GM12878 (cell line): ENCODE measurements at regions not wholly inside any gene's neighbourhood (a gene's known extent, or its start where the extent isn't known, plus 50 kb on each side); places are given as distances from the start of the nearest gene placed in this dataset.

Experiments used
- ATAC-seq: fragments of 200-7000 bp; cut with Tn5 transposase; 3 replicates; pipeline ENCODE4 v1.9.1; 2020; ENCODE audit warnings: mild to moderate bottlenecking, moderate library complexity
- BruUV-seq: library from RNA; stranded (reverse); fragments of 400-500 nt; replicated peaks from 2 replicates; lab custom pipeline; 2021; lab: Mats Ljungman, UMichigan
- CTCF ChIA-PET: fragments of 300-600 bp; sonication (Branson Sonifier 250); formaldehyde crosslinking; extraction: SDS; loops from one replicate; lab custom pipeline; 2021; ENCODE audit warnings: inconsistent platforms; lab: Yijun Ruan, JAX
- POLR2A ChIA-PET: fragments of 350-600 bp; formaldehyde crosslinking; extraction: SDS; loops from one replicate; lab custom pipeline; 2021; ENCODE audit warnings: inconsistent platforms; lab: Charles Lee
- RAD21 ChIA-PET: fragments of 300-600 bp; sonication (Branson Sonifier 250); formaldehyde crosslinking; loops from one replicate; lab custom pipeline; 2023; ENCODE audit warnings: antibody characterized with exemption; ENCODE audit not compliant: unreplicated experiment; lab: Charles Lee
- SMC1A ChIA-PET: fragments of 300-600 bp; sonication (Branson Sonifier 250); formaldehyde crosslinking; loops from one replicate; lab custom pipeline; 2023; ENCODE audit not compliant: unreplicated experiment, uncharacterized antibody; lab: Charles Lee
- DNase-seq: peaks from one replicate; pipeline ENCODE4 v3.0.0-alpha.2; 2011; ENCODE audit warnings: low read depth, low spot score
- FAIRE-seq: peaks from 3 replicates; lab custom pipeline; 2011; peaks lifted over from hg19 to GRCh38; lab: Jason Lieb, UNC
- H2AFZ ChIP-seq: 2 replicates; pipeline ENCODE4 v1.6.0; 2011; ENCODE audit warnings: low read depth, low read length, control low read depth; ENCODE audit not compliant: control insufficient read depth
- H3K27ac ChIP-seq: 2 replicates; pipeline ENCODE4 v1.5.1; 2011; ENCODE audit warnings: control low read depth; ENCODE audit not compliant: control insufficient read depth, insufficient read depth
- H3K27me3 ChIP-seq, 2 experiments: replicated peaks in 1 of 2; 2 replicates each; pipeline versions ENCODE4 v1.6.0 to v1.6.1; 2011; ENCODE audit warnings: low read length in 1 of 2; ENCODE audit not compliant: control insufficient read depth in 2 of 2, insufficient read depth in 2 of 2
- H3K36me3 ChIP-seq, 2 experiments: 2 replicates each; pipeline ENCODE4 v1.5.1; 2011; ENCODE audit warnings: low read length in 1 of 2; ENCODE audit not compliant: control insufficient read depth in 2 of 2, insufficient read depth in 2 of 2
- H3K4me1 ChIP-seq: 2 replicates; pipeline ENCODE4 v1.6.1; 2011; ENCODE audit warnings: mild to moderate bottlenecking, low read length, moderate library complexity, mixed read lengths; ENCODE audit not compliant: control insufficient read depth, insufficient read depth
- H3K4me2 ChIP-seq: 2 replicates; pipeline ENCODE4 v1.6.0; 2011; ENCODE audit warnings: control low read depth; ENCODE audit not compliant: control insufficient read depth, insufficient read depth
- H3K4me3 ChIP-seq: fragments of 200-600 bp; sonication (generic); 2 replicates; pipeline ENCODE4 v1.5.1; 2016
- H3K79me2 ChIP-seq: 2 replicates; pipeline ENCODE4 v1.6.0; 2011; ENCODE audit warnings: low read length; ENCODE audit not compliant: control insufficient read depth, insufficient read depth
- H3K9ac ChIP-seq: 2 replicates; pipeline ENCODE4 v1.8.0; 2011; ENCODE audit warnings: low read length, control low read depth, mixed read lengths; ENCODE audit not compliant: control insufficient read depth, insufficient read depth
- H3K9me3 ChIP-seq: replicated peaks from 3 replicates; pipeline ENCODE4 v1.5.1; 2011; ENCODE audit warnings: mild to moderate bottlenecking, low read length; ENCODE audit not compliant: control insufficient read depth, insufficient read depth
- H4K20me1 ChIP-seq: 2 replicates; pipeline ENCODE4 v1.6.0; 2011; ENCODE audit not compliant: control insufficient read depth, insufficient read depth
- BCL11A ChIP-seq: IDR thresholded peaks from 2 replicates; pipeline ENCODE4 v1.6.1; 2011; ENCODE audit warnings: low read depth, low read length
- FOXK2 ChIP-seq: fragments of 450-650 bp; IDR thresholded peaks from 2 replicates; pipeline ENCODE4 v1.6.1; 2017; ENCODE audit warnings: mild to moderate bottlenecking, moderate library complexity
- IRF4 ChIP-seq: IDR thresholded peaks from 2 replicates; pipeline ENCODE4 v1.6.1; 2011; ENCODE audit warnings: low read depth, low read length
- KAT2A ChIP-seq: conservative IDR thresholded peaks from 2 replicates; pipeline ENCODE4 v1.6.1; 2011; ENCODE audit warnings: low read depth, low read length; ENCODE audit not compliant: control insufficient read depth
- KLF5 ChIP-seq: fragments of 450-650 bp; IDR thresholded peaks from 2 replicates; pipeline ENCODE4 v1.6.1; 2014; ENCODE audit warnings: mild to moderate bottlenecking; ENCODE audit not compliant: partially characterized antibody
- POU2F2 ChIP-seq: IDR thresholded peaks from 3 replicates; pipeline ENCODE4 v1.6.1; 2011; ENCODE audit warnings: low read depth, mild to moderate bottlenecking, low read length, borderline replicate concordance
- RAD51 ChIP-seq: fragments of 450-650 bp; IDR thresholded peaks from 2 replicates; pipeline ENCODE4 v1.6.1; 2016; ENCODE audit warnings: moderate library complexity, mild to moderate bottlenecking, inconsistent platforms
- SMARCA5 ChIP-seq: fragments of 450-650 bp; IDR thresholded peaks from 2 replicates; pipeline ENCODE4 v1.6.1; 2017; ENCODE audit warnings: mild to moderate bottlenecking
- TCF12 ChIP-seq: IDR thresholded peaks from 2 replicates; pipeline ENCODE4 v1.6.1; 2011; ENCODE audit warnings: low read depth, mild to moderate bottlenecking, low read length
- ZSCAN29 ChIP-seq: fragments of 450-650 bp; IDR thresholded peaks from 2 replicates; pipeline ENCODE4 v1.6.1; 2017; ENCODE audit warnings: mild to moderate bottlenecking, moderate library complexity
- ZZZ3 ChIP-seq: IDR thresholded peaks from 2 replicates; pipeline ENCODE4 v1.6.1; 2011; ENCODE audit warnings: low read depth; ENCODE audit not compliant: control insufficient read depth, insufficient read length
- WGBS: methylation state at CpG from one replicate; pipeline ENCODE4 v1.1.6; 2016; ENCODE audit warnings: low lambda C conversion rate; ENCODE audit not compliant: insufficient replicate concordance, insufficient coverage; ENCODE audit errors: missing lambda C conversion rate; 5-methylcytosine and 5-hydroxymethylcytosine counted together
- in situ Hi-C: fragments of 300-500 bp; cut with MboI; formaldehyde crosslinking; loops from 9 replicates; pipeline ENCODE4 v1.14.3; 2018; ENCODE audit warnings: mixed read lengths
- intact Hi-C: fragments of 100-400 bp; cut with micrococcal nuclease; formaldehyde crosslinking; loops from one replicate; pipeline ENCODE4 v1.14.2; 2022; ENCODE audit not compliant: unreplicated experiment
- TF ChIP-seq, protein P1 (sequence below): IDR thresholded peaks from 2 replicates; pipeline ENCODE4 v1.6.1; 2011; ENCODE audit warnings: mild to moderate bottlenecking, low read depth, low read length, moderate library complexity; ENCODE audit not compliant: insufficient replicate concordance
- TF ChIP-seq, protein P2 (sequence below): fragments of 450-650 bp; IDR thresholded peaks from 2 replicates; pipeline ENCODE4 v1.6.1; 2017; ENCODE audit warnings: mild to moderate bottlenecking, moderate library complexity
- TF ChIP-seq, protein P3 (sequence below): IDR thresholded peaks from 2 replicates; pipeline ENCODE4 v1.6.1; 2011; ENCODE audit warnings: low read depth, mild to moderate bottlenecking, low read length, moderate library complexity, borderline replicate concordance; ENCODE audit errors: extremely low read depth
- TF ChIP-seq, protein P4 (sequence below): fragments of 450-650 bp; IDR thresholded peaks from 2 replicates; pipeline ENCODE4 v1.6.1; 2016; ENCODE audit warnings: mild to moderate bottlenecking, moderate library complexity, borderline replicate concordance

DNA sequence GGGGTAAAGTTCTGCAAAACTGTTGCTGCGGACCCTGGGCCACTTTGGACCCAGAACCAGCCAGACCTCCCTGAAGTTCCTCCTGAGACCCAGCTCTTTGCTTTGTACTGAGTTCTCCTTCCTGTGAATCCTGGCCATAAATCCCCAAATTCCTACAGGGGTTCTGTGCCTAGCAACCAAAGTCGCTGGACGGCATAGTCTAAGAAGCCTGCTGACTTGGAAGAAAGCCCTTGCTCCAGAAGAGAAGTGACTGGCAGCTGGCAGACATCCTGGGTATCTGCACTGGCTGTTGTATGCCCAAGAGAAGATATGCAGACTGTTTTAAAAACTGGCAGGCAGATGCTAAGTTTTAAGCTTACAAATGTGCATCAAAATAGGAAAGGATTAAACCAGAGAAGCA, 99.9 kb upstream of the SLC24A4 start:
- ATAC-seq = no peak
- no peak for FAIRE-seq
- in situ Hi-C loops = no loop called here
- TF ChIP-seq IRF4 = no peak
- TF ChIP-seq, protein P1, sequence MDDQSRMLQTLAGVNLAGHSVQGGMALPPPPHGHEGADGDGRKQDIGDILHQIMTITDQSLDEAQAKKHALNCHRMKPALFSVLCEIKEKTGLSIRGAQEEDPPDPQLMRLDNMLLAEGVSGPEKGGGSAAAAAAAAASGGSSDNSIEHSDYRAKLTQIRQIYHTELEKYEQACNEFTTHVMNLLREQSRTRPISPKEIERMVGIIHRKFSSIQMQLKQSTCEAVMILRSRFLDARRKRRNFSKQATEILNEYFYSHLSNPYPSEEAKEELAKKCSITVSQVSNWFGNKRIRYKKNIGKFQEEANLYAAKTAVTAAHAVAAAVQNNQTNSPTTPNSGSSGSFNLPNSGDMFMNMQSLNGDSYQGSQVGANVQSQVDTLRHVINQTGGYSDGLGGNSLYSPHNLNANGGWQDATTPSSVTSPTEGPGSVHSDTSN = no peak
- TF ChIP-seq FOXK2 = no peak
- TF ChIP-seq, protein P2, sequence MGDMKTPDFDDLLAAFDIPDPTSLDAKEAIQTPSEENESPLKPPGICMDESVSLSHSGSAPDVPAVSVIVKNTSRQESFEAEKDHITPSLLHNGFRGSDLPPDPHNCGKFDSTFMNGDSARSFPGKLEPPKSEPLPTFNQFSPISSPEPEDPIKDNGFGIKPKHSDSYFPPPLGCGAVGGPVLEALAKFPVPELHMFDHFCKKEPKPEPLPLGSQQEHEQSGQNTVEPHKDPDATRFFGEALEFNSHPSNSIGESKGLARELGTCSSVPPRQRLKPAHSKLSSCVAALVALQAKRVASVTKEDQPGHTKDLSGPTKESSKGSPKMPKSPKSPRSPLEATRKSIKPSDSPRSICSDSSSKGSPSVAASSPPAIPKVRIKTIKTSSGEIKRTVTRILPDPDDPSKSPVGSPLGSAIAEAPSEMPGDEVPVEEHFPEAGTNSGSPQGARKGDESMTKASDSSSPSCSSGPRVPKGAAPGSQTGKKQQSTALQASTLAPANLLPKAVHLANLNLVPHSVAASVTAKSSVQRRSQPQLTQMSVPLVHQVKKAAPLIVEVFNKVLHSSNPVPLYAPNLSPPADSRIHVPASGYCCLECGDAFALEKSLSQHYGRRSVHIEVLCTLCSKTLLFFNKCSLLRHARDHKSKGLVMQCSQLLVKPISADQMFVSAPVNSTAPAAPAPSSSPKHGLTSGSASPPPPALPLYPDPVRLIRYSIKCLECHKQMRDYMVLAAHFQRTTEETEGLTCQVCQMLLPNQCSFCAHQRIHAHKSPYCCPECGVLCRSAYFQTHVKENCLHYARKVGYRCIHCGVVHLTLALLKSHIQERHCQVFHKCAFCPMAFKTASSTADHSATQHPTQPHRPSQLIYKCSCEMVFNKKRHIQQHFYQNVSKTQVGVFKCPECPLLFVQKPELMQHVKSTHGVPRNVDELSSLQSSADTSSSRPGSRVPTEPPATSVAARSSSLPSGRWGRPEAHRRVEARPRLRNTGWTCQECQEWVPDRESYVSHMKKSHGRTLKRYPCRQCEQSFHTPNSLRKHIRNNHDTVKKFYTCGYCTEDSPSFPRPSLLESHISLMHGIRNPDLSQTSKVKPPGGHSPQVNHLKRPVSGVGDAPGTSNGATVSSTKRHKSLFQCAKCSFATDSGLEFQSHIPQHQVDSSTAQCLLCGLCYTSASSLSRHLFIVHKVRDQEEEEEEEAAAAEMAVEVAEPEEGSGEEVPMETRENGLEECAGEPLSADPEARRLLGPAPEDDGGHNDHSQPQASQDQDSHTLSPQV = no peak
- TF ChIP-seq POU2F2 = no peak
- TF ChIP-seq ZZZ3 = no peak
- no peak for TF ChIP-seq SMARCA5
- TF ChIP-seq, protein P3, sequence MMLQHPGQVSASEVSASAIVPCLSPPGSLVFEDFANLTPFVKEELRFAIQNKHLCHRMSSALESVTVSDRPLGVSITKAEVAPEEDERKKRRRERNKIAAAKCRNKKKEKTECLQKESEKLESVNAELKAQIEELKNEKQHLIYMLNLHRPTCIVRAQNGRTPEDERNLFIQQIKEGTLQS = no peak
- TF ChIP-seq TCF12 = no peak
- TF ChIP-seq, protein P4, sequence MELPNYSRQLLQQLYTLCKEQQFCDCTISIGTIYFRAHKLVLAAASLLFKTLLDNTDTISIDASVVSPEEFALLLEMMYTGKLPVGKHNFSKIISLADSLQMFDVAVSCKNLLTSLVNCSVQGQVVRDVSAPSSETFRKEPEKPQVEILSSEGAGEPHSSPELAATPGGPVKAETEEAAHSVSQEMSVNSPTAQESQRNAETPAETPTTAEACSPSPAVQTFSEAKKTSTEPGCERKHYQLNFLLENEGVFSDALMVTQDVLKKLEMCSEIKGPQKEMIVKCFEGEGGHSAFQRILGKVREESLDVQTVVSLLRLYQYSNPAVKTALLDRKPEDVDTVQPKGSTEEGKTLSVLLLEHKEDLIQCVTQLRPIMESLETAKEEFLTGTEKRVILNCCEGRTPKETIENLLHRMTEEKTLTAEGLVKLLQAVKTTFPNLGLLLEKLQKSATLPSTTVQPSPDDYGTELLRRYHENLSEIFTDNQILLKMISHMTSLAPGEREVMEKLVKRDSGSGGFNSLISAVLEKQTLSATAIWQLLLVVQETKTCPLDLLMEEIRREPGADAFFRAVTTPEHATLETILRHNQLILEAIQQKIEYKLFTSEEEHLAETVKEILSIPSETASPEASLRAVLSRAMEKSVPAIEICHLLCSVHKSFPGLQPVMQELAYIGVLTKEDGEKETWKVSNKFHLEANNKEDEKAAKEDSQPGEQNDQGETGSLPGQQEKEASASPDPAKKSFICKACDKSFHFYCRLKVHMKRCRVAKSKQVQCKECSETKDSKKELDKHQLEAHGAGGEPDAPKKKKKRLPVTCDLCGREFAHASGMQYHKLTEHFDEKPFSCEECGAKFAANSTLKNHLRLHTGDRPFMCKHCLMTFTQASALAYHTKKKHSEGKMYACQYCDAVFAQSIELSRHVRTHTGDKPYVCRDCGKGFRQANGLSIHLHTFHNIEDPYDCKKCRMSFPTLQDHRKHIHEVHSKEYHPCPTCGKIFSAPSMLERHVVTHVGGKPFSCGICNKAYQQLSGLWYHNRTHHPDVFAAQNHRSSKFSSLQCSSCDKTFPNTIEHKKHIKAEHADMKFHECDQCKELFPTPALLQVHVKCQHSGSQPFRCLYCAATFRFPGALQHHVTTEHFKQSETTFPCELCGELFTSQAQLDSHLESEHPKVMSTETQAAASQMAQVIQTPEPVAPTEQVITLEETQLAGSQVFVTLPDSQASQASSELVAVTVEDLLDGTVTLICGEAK = no peak
- no peak for TF ChIP-seq ZSCAN29
- TF ChIP-seq BCL11A = no peak
- no peak for TF ChIP-seq KAT2A
- TF ChIP-seq KLF5 = no peak
- TF ChIP-seq RAD51 = no peak

More for the DNA sequence above, 99.9 kb upstream of the SLC24A4 start:
- no TSS peak for BruUV-seq
- no peak overlapping the region for H3K27ac ChIP-seq
- H3K4me1 ChIP-seq = no peaks in the 10 kb centered on the region
- ChIA-PET SMC1A (interaction anchor here (1.5 kb wide), 1 partner anchor 20 kb away, joined by 3 read pairs; no protein-coding TSS in a partner anchor), POLR2A (no interaction called here), RAD21 (no interaction called here), CTCF (interaction anchor here (1.1 kb wide), 1 partner anchor 14 kb away, joined by 3 read pairs; no protein-coding TSS in a partner anchor)
- no peak overlapping the region for H3K4me3 ChIP-seq
- DNase-seq = no peak
- H4K20me1 ChIP-seq = no peaks in the 10 kb centered on the region
- no peaks in the 10 kb centered on the region for H3K27me3 ChIP-seq
- 27% methylated on average over 3 of the region's 3 CpGs for WGBS
- intact Hi-C loops = no loop called here
- H3K4me2 ChIP-seq = no peak overlapping the region
- no peaks in the 10 kb centered on the region for H3K9me3 ChIP-seq
- H3K36me3 ChIP-seq = no peaks in the 10 kb centered on the region
- H3K9ac ChIP-seq = no peak overlapping the region
- H2AFZ ChIP-seq = no peak overlapping the region
- no peaks in the 10 kb centered on the region for H3K79me2 ChIP-seq
